Mesenchymal stem cell (in vitro differentiated cells and primary cell): ENCODE measurements at regions not wholly inside any gene's neighbourhood (a gene's known extent, or its start where the extent isn't known, plus 50 kb on each side); places are given as distances from the start of the nearest gene placed in this dataset. TPM values are rescaled to one million over a fixed set of nuclear protein-coding genes. Genes with fewer than 3 reads are reported as not detected.

Experiments
- small RNA-seq: library from polyadenylated mRNA; stranded (forward); fragments of <200 nt; extraction: miRNeasy Mini kit (QIAGEN cat#:217004); gene quantifications from one replicate; pipeline ENCODE3, GENCODE V24; 2013; ENCODE audit warnings: low read depth

Small RNAs in the stretch of these regions (small RNA-seq; reads per million reads assigned to genes)
- gene AC005588.1, result not detected
- gene AC079809.1, result not detected
